ENCODE measurements at regions not wholly inside any gene's neighbourhood (a gene's known extent, or its start where the extent isn't known, plus 50 kb on each side); places are given as distances from the start of the nearest gene placed in this dataset.

DNA sequence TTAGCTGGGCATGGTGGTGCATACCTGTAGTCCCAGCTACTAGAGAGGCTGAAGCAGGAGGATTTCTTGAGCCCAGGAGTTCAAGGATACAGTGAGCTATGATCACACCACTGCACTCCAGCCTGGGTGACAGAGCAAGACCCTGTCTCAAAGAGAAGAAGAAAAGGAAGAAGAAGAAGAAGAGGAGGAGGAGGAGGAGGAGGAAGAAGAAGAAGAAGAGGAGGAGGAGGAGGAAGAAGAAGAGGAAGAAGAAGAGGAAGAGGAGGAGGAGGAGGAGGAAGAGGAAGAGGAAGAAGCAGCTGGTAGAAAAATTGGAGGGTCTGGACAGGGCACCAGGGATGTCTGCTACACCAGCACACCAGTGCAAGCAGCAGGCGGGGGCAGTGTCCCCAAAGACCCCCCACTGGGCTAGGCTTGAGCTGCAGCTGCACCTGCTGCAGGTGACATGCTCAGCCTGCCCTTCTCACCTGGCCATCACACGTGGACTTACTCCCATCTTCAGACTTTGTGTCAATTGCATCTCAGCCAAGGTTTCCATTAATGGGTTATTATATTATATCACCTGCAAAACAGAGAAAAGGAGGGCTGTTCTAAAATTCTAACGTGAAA is 180.9 kb upstream of the ZNF507 start:
- TF ChIP-seq, protein P1, sequence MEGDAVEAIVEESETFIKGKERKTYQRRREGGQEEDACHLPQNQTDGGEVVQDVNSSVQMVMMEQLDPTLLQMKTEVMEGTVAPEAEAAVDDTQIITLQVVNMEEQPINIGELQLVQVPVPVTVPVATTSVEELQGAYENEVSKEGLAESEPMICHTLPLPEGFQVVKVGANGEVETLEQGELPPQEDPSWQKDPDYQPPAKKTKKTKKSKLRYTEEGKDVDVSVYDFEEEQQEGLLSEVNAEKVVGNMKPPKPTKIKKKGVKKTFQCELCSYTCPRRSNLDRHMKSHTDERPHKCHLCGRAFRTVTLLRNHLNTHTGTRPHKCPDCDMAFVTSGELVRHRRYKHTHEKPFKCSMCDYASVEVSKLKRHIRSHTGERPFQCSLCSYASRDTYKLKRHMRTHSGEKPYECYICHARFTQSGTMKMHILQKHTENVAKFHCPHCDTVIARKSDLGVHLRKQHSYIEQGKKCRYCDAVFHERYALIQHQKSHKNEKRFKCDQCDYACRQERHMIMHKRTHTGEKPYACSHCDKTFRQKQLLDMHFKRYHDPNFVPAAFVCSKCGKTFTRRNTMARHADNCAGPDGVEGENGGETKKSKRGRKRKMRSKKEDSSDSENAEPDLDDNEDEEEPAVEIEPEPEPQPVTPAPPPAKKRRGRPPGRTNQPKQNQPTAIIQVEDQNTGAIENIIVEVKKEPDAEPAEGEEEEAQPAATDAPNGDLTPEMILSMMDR (IDR thresholded peaks at IDR 0.05; ENCODE audit: low read length): no peak
- TF ChIP-seq EZH2phosphoT487 (IDR thresholded peaks at IDR 0.05; ENCODE audit: low read length): no peak
- TF ChIP-seq EZH2 (optimal IDR thresholded peaks at IDR 0.05; ENCODE audit: low read depth, low read length): no peak

Measured in MM.1S (cell line).